Activated T-cell treated with anti-CD3 and anti-CD28 coated beads for 48 hours (primary cell): ENCODE measurements at regions not wholly inside any gene's neighbourhood (a gene's known extent, or its start where the extent isn't known, plus 50 kb on each side); places are given as distances from the start of the nearest gene placed in this dataset.
"Not testable (repeated sequence)": the region's sequence is repeated elsewhere in the genome, so short reads cannot be mapped to it uniquely, and the experiment has no call there.

Experiments used
- DNase-seq: peaks from one replicate; pipeline ENCODE4 v3.0.0-alpha.2; 2020; ENCODE audit warnings: low read depth

DNA sequence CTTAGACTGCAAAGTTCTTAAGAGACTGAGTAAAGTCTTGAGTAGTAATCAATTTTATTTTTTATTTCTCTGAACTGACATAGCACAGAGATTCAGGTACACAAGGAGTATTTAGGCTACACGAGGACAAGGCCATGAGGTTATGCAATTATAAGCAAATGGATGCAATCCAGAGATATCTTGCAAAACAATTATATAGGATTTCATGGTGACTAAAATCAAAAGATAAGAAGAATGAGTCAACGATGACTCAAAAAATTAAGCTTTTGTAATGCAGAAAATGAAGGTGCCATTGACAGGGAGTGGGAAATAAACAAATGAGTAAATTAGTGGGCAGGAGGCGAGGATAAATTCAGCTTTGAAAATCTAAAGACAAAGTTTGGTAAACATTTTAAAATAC is 66.7 kb upstream of the MYO3A start:
- DNase-seq = no peak

DNA sequence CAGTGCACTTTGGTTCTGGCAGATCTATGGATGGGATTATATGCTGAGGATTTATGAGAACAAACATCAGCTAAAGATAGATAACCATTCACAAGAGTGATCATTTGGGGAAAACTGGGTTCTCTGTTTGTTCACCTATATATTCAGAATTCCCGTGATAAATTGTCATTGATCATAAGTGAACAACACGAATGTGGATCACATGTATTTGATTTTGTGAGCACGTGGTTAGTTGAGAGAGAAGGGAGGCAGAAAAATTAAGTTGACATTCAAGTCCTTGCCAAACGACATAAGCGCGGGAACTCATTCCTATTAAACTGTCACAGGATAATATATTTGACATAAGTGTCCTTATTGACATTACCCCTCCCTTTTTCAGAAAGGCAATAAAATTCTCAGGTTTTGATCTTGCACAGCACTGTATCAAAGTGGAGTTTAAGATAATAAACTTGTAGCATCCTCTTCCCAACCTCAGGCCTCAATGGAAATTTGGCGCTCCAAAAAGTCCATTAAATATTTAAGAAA is 64.9 kb upstream of the MYO3A start:
- no peak for DNase-seq

- no peak for DNase-seq
Observed at GRCh38 chr10:25869609-25870008, 64.4 kb upstream of the MYO3A start.

DNA sequence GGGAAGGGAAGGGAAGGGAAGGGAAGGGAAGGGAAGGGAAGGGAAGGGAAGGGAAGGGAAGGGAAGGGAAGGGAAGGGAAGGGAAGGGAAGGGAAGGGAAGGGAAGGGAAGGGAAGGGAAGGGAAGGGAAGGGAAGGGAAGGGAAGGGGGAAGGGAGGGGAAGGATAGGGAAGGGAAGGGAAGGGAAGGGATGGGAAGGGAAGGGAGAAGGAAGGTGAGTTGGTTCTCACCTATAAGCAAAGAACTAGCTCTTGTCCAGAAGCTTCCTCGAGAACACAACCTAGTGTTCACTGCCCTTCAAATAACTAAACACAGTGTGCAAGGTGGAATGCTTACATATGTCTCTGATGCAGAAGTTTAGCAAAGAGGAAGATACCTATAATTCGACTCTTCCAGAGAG is 59.6 kb upstream of the MYO3A start:
- not testable (repeated sequence) for DNase-seq

- peak; percentile 47 for DNase-seq
Observed at GRCh38 chr10:25875556-25876165, 58.4 kb upstream of the MYO3A start.

DNA sequence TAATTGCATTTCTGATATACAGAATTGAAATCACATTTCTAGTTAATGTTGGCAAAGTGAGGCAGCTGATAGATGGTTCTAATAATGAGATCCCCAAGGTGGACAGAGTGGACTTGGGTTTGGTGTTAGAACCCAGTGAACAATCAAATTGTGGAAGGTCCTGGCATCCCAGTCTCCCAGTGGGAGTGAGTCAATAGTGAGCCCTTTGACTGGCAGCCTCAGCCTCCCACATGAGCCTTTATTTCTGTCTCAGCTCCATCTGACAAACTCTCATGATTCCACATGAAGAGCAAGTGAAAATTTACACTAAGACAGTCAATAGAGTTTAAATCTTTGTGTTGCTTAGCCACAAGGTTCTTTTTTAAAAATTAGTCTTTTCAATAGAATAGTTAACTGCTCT is 56.7 kb upstream of the MYO3A start:
- DNase-seq = no peak
